ENCODE measurements at regions not wholly inside any gene's neighbourhood (a gene's known extent, or its start where the extent isn't known, plus 50 kb on each side); places are given as distances from the start of the nearest gene placed in this dataset.

DNA sequence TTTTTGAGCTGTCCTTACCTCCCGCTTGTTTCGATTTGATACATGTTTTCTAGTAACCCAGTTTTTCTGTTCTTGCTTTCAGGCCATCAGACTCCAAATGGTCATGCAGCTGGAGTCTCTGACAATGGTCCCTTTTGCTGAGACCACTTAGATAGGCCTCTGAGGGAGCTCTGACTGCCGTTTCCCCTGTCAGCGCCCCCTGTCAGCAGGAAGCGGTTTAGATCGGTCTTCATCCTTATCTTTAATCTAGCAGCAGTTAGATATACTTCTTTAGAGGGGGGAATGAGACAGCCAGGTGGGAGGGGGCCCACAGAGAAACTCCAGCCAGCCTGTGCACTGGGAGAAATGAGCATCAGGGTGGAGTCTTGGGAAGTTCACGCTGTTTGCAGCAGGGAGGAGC lies 457.9 kb downstream of the GPAT3 start:
- WGBS, 2 donors: 67 to 69% methylated on average over 7 of the region's 7 CpGs
- no peak for DNase-seq
- no peak overlapping the region for H3K9ac ChIP-seq (ENCODE audit: insufficient read depth in 1 of 2, low read length in 2 of 2)

GRCh38 chr4:83989835-83990234 lies 453.9 kb downstream of the GPAT3 start:
- H3K9me3 ChIP-seq (ENCODE audit: control insufficient read depth in 4 of 4, insufficient read depth in 3 of 4, low read length in 3 of 4): no peaks in the 10 kb centered on the region
- H3K4me3 ChIP-seq: no peak overlapping the region
- DNase-seq (no peak), ATAC-seq (ENCODE audit: insufficient read depth, low FRiP score) (no peak)
- H3K27ac ChIP-seq (ENCODE audit: low read depth in 1 of 2, low read length in 1 of 2): no peak overlapping the region
- 45 to 64% methylated on average over 7 of the region's 7 CpGs for WGBS, 2 donors
- H3K36me3 ChIP-seq (ENCODE audit: control insufficient read depth in 4 of 4, insufficient read depth in 4 of 4, low read length in 4 of 4): no peaks in the 10 kb centered on the region
- no peaks in the 10 kb centered on the region for H3K4me1 ChIP-seq (ENCODE audit: control insufficient read depth in 5 of 5, insufficient read depth in 5 of 5, low read length in 5 of 5)
- no peaks in the 10 kb centered on the region for H3K27me3 ChIP-seq (ENCODE audit: control insufficient read depth in 3 of 3, insufficient read depth in 3 of 3, low read length in 2 of 3)
- no peak overlapping the region for H3K9ac ChIP-seq (ENCODE audit: insufficient read depth in 1 of 2, low read length in 2 of 2)
- TF ChIP-seq, protein P1, sequence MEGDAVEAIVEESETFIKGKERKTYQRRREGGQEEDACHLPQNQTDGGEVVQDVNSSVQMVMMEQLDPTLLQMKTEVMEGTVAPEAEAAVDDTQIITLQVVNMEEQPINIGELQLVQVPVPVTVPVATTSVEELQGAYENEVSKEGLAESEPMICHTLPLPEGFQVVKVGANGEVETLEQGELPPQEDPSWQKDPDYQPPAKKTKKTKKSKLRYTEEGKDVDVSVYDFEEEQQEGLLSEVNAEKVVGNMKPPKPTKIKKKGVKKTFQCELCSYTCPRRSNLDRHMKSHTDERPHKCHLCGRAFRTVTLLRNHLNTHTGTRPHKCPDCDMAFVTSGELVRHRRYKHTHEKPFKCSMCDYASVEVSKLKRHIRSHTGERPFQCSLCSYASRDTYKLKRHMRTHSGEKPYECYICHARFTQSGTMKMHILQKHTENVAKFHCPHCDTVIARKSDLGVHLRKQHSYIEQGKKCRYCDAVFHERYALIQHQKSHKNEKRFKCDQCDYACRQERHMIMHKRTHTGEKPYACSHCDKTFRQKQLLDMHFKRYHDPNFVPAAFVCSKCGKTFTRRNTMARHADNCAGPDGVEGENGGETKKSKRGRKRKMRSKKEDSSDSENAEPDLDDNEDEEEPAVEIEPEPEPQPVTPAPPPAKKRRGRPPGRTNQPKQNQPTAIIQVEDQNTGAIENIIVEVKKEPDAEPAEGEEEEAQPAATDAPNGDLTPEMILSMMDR (IDR thresholded peaks at IDR 0.05; ENCODE audit: control extremely low read depth, extremely low read depth): no peak

More for the DNA sequence above, 457.9 kb downstream of the GPAT3 start:
- Histone ChIP-seq H3K4me3 (no peak overlapping the region), H3K27me3 (ENCODE audit: control insufficient read depth in 3 of 3, insufficient read depth in 3 of 3, low read length in 2 of 3) (no peaks in the 10 kb centered on the region), H3K9me3 (ENCODE audit: control insufficient read depth in 4 of 4, insufficient read depth in 3 of 4, low read length in 3 of 4) (no peaks in the 10 kb centered on the region), H3K27ac (ENCODE audit: low read depth in 1 of 2, low read length in 1 of 2) (no peak overlapping the region), H3K36me3 (ENCODE audit: control insufficient read depth in 4 of 4, insufficient read depth in 4 of 4, low read length in 4 of 4) (no peaks in the 10 kb centered on the region), H3K4me1 (ENCODE audit: control insufficient read depth in 5 of 5, insufficient read depth in 5 of 5, low read length in 5 of 5) (no peaks in the 10 kb centered on the region)
- ATAC-seq (ENCODE audit: insufficient read depth, low FRiP score): no peak
- TF ChIP-seq, protein P1 (IDR thresholded peaks at IDR 0.05; ENCODE audit: control extremely low read depth, extremely low read depth): no peak

DNA sequence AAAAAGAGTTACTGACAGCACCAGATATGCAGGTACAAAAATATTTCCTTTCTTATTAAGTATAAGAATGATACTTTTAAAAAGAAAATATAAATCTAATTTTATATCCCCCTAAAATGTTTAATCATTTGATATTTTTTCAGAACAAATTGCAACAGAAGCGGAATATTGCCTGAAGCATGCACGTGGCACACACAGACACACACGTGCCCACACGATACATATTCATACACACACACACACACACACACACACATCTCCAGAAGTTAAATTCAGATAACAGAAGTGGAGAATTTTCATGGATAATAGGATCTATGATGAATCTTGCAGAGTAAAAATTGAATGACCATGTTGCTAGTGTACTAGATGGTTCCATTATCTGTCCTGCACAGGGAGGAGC lies 445.2 kb downstream of the GPAT3 start:
- Histone ChIP-seq H3K27ac (ENCODE audit: low read depth in 1 of 2, low read length in 1 of 2) (no peak overlapping the region), H3K27me3 (ENCODE audit: control insufficient read depth in 3 of 3, insufficient read depth in 3 of 3, low read length in 2 of 3) (no peaks in the 10 kb centered on the region), H3K9ac (ENCODE audit: insufficient read depth in 1 of 2, low read length in 2 of 2) (no peak overlapping the region), H3K4me3 (no peak overlapping the region), H3K9me3 (ENCODE audit: control insufficient read depth in 4 of 4, insufficient read depth in 3 of 4, low read length in 3 of 4) (no peaks in the 10 kb centered on the region), H3K36me3 (ENCODE audit: control insufficient read depth in 4 of 4, insufficient read depth in 4 of 4, low read length in 4 of 4) (no peaks in the 10 kb centered on the region), H3K4me1 (ENCODE audit: control insufficient read depth in 5 of 5, insufficient read depth in 5 of 5, low read length in 5 of 5) (peaks cover 0 to 3% (median 0%) of the 10 kb centered on the region in 5 donors)
- DNase-seq (no peak), ATAC-seq (ENCODE audit: insufficient read depth, low FRiP score) (no peak)
- WGBS, 2 donors: 90 to 93% methylated on average over 4 of the region's 4 CpGs
- TF ChIP-seq, protein P1 (IDR thresholded peaks at IDR 0.05; ENCODE audit: control extremely low read depth, extremely low read depth): no peak

GRCh38 chr4:83979773-83980172 lies 443.9 kb downstream of the GPAT3 start:
- DNase-seq: no peak
- H3K4me1 ChIP-seq (ENCODE audit: control insufficient read depth in 5 of 5, insufficient read depth in 5 of 5, low read length in 5 of 5): peaks cover 0 to 3% (median 0%) of the 10 kb centered on the region in 5 donors
- no peak for ATAC-seq (ENCODE audit: insufficient read depth, low FRiP score)
- H3K9ac ChIP-seq (ENCODE audit: insufficient read depth in 1 of 2, low read length in 2 of 2): no peak overlapping the region
- 91 to 94% methylated on average over 3 of the region's 3 CpGs for WGBS, 2 donors
- no peaks in the 10 kb centered on the region for H3K9me3 ChIP-seq (ENCODE audit: control insufficient read depth in 4 of 4, insufficient read depth in 3 of 4, low read length in 3 of 4)
- no peaks in the 10 kb centered on the region for H3K36me3 ChIP-seq (ENCODE audit: control insufficient read depth in 4 of 4, insufficient read depth in 4 of 4, low read length in 4 of 4)
- TF ChIP-seq, protein P1 (IDR thresholded peaks at IDR 0.05; ENCODE audit: control extremely low read depth, extremely low read depth): no peak
- H3K27ac ChIP-seq (ENCODE audit: low read depth in 1 of 2, low read length in 1 of 2): no peak overlapping the region
- H3K27me3 ChIP-seq (ENCODE audit: control insufficient read depth in 3 of 3, insufficient read depth in 3 of 3, low read length in 2 of 3): no peaks in the 10 kb centered on the region
- no peak overlapping the region for H3K4me3 ChIP-seq

Data from lung (tissue), 11 donors.